MG63 (cell line): ENCODE measurements at regions not wholly inside any gene's neighbourhood (a gene's known extent, or its start where the extent isn't known, plus 50 kb on each side); places are given as distances from the start of the nearest gene placed in this dataset.

ENCODE experiments used
- DNase-seq: peaks from one replicate; pipeline ENCODE4 v3.0.0-alpha.2; 2020
- H3K27me3 ChIP-seq: fragments of 250-450 bp; sonication (Bioruptor Pico); 2 replicates; pipeline ENCODE4 v1.5.1; 2020; ENCODE audit warnings: mild to moderate bottlenecking, moderate library complexity
- H3K36me3 ChIP-seq: fragments of 250-450 bp; sonication (Bioruptor Pico); 2 replicates; pipeline ENCODE4 v1.5.1; 2020; ENCODE audit warnings: mild to moderate bottlenecking, moderate library complexity
- H3K4me3 ChIP-seq: fragments of 250-450 bp; sonication (Bioruptor Pico); 2 replicates; pipeline ENCODE4 v1.5.1; 2020; ENCODE audit warnings: mild to moderate bottlenecking, moderate library complexity
- H3K9me3 ChIP-seq: fragments of 250-450 bp; sonication (Bioruptor Pico); 2 replicates; pipeline ENCODE4 v1.5.1; 2020; ENCODE audit warnings: mild to moderate bottlenecking, moderate library complexity

DNA sequence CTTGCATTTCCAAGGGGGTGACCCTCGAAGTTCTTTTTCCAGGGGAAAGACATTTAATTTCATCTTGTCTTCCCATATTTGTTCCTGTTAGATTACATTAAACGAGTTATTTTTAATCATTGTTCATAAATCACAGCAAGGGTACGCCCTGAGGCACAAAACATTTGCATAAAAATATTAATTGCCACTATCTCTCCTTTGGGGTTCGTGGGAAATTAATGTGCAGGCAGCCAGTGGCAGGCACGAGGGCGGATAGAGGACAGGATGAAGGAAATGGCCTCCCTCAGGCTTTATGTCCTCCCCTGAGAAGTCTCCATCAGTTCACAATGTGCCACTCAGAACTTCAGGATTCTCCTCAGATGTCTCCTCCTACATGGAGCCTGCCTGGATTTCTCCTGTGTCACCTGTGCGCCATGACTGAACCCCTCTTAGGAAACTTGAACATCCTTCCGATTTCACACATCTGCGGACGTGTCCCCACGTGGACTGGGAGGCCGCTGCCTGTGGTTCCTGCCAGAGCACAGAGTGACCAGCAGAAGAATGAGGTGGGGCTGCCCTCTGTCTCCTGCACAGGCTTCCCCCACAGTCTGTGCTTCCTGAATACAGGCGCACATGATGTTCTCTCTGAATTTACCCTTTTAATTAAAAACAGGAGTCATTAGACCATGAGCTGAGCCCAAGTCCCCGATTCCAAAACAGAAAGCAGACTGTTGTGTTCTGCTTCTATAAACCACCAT, 1085.9 kb downstream of the TBC1D22A start:
- H3K27me3 ChIP-seq = no peaks in the 10 kb centered on the region
- DNase-seq = no peak
- no peak overlapping the region for H3K4me3 ChIP-seq
- H3K36me3 ChIP-seq = no peaks in the 10 kb centered on the region
- no peaks in the 10 kb centered on the region for H3K9me3 ChIP-seq

DNA sequence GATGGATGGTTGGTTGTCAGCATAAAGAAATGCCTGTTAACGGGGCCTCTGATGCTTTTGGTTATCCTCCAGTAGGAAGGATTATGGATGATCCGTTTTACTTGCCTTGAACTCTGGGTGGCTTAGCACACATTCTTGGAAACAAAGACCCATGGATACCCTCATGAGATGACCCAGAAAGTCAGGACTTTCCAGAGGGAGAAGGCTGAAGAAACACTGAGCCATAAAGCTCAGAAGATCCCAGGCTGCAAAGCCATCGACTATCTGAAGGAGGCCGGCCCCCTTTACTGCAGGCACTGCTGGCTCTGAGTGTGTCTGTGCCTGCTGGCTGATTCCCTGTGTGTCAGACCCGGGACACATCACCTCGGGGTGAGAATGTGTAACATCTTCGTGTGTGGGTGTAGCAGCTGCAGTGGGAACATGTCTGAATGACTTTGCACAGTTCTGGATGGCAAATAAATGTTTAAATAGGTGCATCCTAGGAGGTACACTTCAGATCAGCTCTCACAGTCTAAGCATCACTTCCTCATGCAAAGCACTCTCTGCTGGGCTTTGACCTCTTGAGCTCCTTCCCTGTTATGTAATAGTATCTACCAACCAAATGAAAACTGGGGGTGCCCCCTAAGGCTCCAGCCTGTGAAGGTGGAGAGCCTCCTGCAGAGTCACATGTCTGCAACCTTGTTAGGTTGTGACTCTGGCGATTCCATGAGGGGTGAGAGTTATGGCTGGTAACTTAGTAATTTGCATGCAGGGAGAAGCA, 1084.9 kb downstream of the TBC1D22A start:
- Histone ChIP-seq H3K27me3 (no peaks in the 10 kb centered on the region), H3K4me3 (no peak overlapping the region), H3K36me3 (no peaks in the 10 kb centered on the region), H3K9me3 (no peaks in the 10 kb centered on the region)
- DNase-seq = no peak

DNA sequence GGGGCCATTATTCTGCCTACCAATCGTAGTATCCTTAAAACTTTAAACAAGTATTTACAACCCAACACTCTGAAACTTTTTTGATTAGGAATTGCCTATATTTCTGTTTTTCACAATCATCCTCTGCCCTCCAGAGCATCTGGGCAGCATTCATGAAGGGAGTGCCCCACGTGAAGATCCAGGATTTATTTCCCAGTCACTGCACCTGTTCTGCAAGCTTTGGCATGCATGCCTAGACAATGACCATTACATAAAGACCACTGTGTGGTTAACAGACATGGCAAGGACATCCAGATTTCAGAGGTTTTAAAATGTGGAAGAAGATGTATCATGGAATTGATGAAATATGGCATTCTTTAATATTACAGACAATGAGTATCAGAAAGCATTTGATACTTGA, 1083.8 kb downstream of the TBC1D22A start:
- Histone ChIP-seq H3K9me3 (no peaks in the 10 kb centered on the region), H3K4me3 (no peak overlapping the region), H3K36me3 (no peaks in the 10 kb centered on the region), H3K27me3 (no peaks in the 10 kb centered on the region)
- DNase-seq = no peak

DNA sequence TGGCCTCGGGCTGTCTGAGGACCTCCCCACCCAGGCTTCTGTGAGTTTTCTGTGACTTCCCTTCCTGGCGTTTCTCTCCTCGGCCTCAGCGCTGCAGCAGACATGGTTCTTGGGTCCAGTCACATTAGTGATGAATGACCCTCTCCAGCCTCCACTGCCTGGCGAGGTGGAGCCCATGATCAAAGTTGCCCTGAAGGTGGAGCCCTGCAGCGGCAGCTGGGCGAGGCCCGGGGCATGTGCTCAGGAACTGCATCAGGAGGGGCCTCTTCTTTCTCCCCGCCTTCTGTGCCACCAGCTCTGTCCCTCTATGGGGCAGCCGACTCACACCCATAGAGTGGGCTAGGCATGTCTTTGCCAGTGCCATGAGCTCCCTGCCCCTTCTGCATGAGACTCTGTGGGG, 1079.7 kb downstream of the TBC1D22A start:
- DNase-seq = no peak
- Histone ChIP-seq H3K4me3 (no peak overlapping the region), H3K9me3 (no peaks in the 10 kb centered on the region), H3K27me3 (no peaks in the 10 kb centered on the region), H3K36me3 (no peaks in the 10 kb centered on the region)

DNA sequence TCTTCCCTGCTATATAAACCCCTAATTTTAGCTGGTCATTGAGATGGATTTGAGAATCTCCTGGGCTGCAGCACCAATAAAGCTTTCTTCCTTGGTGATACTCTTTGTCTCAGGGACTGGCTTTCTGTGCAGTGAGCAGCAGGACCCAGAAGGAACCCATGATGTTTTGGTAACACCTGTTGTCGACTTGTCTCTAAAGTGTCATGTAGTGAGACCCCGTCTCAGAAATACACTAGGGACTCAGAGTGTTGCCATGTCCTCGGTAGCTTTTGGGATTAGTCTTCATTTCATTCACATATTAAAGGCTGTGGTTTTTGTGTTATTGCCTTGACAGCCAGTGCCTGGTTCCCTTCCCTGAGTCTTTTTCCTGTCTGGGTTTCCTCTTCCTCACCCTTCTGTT, 1078.7 kb downstream of the TBC1D22A start:
- no peaks in the 10 kb centered on the region for H3K27me3 ChIP-seq
- H3K36me3 ChIP-seq = no peaks in the 10 kb centered on the region
- DNase-seq = no peak
- no peak overlapping the region for H3K4me3 ChIP-seq
- no peaks in the 10 kb centered on the region for H3K9me3 ChIP-seq

- Histone ChIP-seq H3K36me3 (no peaks in the 10 kb centered on the region), H3K4me3 (no peak overlapping the region), H3K9me3 (no peaks in the 10 kb centered on the region), H3K27me3 (no peaks in the 10 kb centered on the region)
- no peak for DNase-seq
Observed at GRCh38 chr22:47839595-47840227, 1077.3 kb downstream of the TBC1D22A start.

DNA sequence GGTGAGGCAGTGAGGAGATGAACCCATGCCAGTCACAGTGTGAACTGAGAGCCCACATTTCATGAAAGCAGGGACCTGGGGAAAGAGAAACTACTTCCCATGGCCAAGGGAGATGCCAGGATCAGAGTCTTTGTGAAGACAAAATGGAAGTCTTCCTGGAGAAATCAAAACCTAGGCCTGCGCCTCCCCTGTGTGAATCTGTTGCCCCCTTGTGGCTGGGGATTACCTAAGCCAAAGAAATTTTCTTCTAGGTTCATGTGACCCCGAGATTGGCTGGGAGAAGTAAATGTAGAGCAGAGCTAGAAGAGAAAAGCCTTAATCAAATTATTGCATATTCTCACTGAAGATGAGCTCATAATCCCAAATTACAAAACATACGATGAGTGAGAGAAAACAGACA, 1075.3 kb downstream of the TBC1D22A start:
- no peak overlapping the region for H3K4me3 ChIP-seq
- H3K36me3 ChIP-seq = no peaks in the 10 kb centered on the region
- no peaks in the 10 kb centered on the region for H3K9me3 ChIP-seq
- DNase-seq = peak; percentile 4
- no peaks in the 10 kb centered on the region for H3K27me3 ChIP-seq

DNA sequence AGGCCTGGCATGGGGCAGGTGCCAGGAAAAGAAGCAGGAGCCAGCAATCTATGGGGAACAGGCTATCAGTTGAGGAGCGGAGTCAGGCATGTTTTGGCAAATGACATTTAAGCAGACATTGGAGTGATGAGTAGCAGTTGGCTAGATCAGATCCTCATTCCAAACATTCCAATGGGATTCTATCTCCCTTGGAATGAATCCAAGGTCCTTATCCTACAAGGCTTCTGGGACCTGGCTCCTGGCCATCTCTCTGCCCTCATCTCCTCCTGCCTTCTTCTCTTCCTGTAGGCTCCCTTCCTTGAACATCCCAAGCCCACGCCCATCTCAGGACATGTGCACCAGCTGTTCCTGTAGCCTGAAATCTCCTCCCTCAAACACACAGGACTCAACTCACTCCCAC, 1074.5 kb downstream of the TBC1D22A start:
- Histone ChIP-seq H3K36me3 (no peaks in the 10 kb centered on the region), H3K9me3 (no peaks in the 10 kb centered on the region), H3K4me3 (no peak overlapping the region), H3K27me3 (no peaks in the 10 kb centered on the region)
- DNase-seq = peak; percentile 69

DNA sequence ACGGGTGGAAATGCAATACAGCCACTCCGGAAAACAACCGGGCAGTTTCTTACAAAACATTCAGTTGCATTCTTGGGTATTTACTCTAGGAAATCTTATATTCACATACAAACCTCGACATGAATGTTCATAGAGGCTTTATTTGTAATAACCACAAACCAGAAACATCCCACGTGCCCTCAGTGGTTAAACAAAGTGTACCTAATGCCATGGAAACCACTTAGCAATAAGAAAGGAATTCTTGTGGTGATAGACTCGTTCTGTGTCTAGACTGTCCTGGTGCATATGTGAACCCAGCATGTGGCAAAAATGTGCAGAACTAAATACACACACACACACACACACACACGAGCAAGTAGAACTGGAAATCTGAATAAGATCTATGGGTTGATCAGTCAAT, 1073.3 kb downstream of the TBC1D22A start:
- no peaks in the 10 kb centered on the region for H3K9me3 ChIP-seq
- H3K36me3 ChIP-seq = no peaks in the 10 kb centered on the region
- DNase-seq = peak; percentile 51
- H3K27me3 ChIP-seq = no peaks in the 10 kb centered on the region
- no peak overlapping the region for H3K4me3 ChIP-seq

DNA sequence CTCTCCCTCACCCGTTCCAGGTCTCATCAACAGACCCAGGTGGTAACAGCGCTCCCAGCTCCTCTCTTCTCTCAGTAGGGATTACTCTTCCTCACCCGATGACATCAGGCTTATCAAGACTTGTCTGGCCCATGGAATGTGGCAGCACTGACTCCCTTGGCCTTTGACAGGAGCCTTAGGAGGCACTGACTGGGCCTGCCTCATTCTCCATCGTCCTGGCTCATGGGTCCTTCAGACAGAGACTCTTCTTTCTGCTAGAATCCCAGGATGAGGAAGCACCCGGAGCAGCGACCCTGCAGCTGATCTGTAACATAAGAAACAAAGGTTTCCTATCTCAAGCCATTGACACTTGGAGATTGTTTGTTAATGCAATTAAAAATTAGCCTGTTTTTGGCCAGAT, 1063.6 kb downstream of the TBC1D22A start:
- H3K9me3 ChIP-seq = no peaks in the 10 kb centered on the region
- H3K36me3 ChIP-seq = no peaks in the 10 kb centered on the region
- no peak for DNase-seq
- H3K4me3 ChIP-seq = no peak overlapping the region
- H3K27me3 ChIP-seq = no peaks in the 10 kb centered on the region

- H3K9me3 ChIP-seq = no peaks in the 10 kb centered on the region
- H3K27me3 ChIP-seq = no peaks in the 10 kb centered on the region
- DNase-seq = no peak
- no peak overlapping the region for H3K4me3 ChIP-seq
- no peaks in the 10 kb centered on the region for H3K36me3 ChIP-seq
Observed at GRCh38 chr22:47822422-47822821, 1060.0 kb downstream of the TBC1D22A start.

GRCh38 chr22:47818496-47818895, 1056.0 kb downstream of the TBC1D22A start:
- Histone ChIP-seq H3K4me3 (no peak overlapping the region), H3K27me3 (no peaks in the 10 kb centered on the region), H3K9me3 (no peaks in the 10 kb centered on the region), H3K36me3 (no peaks in the 10 kb centered on the region)
- DNase-seq = no peak

DNA sequence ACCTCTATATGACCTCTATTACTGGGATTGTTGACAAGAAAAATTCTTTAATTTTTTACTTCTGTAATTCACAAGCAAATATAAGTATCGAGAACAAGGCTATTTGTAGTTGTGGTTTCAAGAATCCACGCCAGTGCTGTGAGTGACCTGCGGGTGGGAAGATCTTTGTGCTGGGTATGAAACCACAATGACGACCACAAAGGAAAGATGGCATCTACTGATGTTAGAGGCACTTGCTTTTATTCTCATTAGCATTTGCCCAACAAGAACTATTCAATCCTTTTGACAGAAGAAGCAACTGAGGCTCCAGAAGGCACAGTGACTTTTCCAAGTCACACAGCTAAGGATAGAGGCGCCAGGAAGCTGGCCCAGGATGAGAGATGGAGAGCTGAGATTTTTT, 1054.9 kb downstream of the TBC1D22A start:
- no peaks in the 10 kb centered on the region for H3K9me3 ChIP-seq
- no peaks in the 10 kb centered on the region for H3K36me3 ChIP-seq
- H3K27me3 ChIP-seq = no peaks in the 10 kb centered on the region
- DNase-seq = no peak
- H3K4me3 ChIP-seq = no peak overlapping the region

DNA sequence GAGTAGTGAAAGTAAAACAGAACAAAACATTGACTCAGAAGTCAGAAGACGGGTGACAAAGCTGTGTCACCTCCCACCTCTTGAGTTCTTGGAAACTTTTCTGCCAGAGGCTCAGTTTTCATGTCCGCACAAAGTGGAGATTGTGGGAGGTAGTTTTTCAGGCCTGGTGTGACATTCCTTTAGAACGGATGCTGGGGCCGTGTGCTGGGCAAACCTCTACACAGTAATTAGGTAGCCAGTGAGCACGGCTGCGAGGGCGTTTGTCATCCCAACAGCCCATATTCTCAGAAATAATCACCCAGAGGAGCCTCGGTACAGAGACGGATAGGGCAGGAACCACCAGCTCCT, 1054.4 kb downstream of the TBC1D22A start:
- H3K36me3 ChIP-seq = no peaks in the 10 kb centered on the region
- no peaks in the 10 kb centered on the region for H3K9me3 ChIP-seq
- no peak for DNase-seq
- H3K27me3 ChIP-seq = no peaks in the 10 kb centered on the region
- no peak overlapping the region for H3K4me3 ChIP-seq

- H3K4me3 ChIP-seq = no peak overlapping the region
- no peaks in the 10 kb centered on the region for H3K9me3 ChIP-seq
- DNase-seq = no peak
- H3K27me3 ChIP-seq = no peaks in the 10 kb centered on the region
- H3K36me3 ChIP-seq = no peaks in the 10 kb centered on the region
Observed at GRCh38 chr22:47816121-47816862, 1053.8 kb downstream of the TBC1D22A start.

DNA sequence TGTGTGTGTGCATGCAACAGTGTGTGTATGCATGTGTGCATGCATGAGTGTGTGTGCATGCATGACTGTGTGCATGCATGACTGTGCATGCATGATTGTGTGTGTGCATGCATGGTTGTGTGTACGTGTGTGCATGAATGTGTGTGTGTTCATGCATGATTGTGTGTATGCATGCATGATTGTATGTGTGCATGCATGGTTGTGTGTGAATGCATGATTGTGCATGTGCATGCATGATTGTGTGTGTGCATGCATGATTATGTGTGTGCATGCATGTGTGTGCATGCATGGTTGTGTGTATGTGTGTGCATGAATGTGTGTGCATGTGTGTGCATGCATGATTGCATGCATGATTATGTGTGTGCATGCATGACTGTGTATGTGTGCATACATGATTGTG, 1052.0 kb downstream of the TBC1D22A start:
- Histone ChIP-seq H3K27me3 (no peaks in the 10 kb centered on the region), H3K4me3 (no peak overlapping the region), H3K9me3 (no peaks in the 10 kb centered on the region), H3K36me3 (no peaks in the 10 kb centered on the region)
- no peak for DNase-seq

- Histone ChIP-seq H3K4me3 (no peak overlapping the region), H3K9me3 (no peaks in the 10 kb centered on the region), H3K36me3 (no peaks in the 10 kb centered on the region), H3K27me3 (no peaks in the 10 kb centered on the region)
- DNase-seq = no peak
Observed at GRCh38 chr22:47813661-47814060, 1051.2 kb downstream of the TBC1D22A start.
